ENCODE measurements at regions not wholly inside any gene's neighbourhood (a gene's known extent, or its start where the extent isn't known, plus 50 kb on each side); places are given as distances from the start of the nearest gene placed in this dataset.

GRCh38 chr4:137678796-137679195 is 146.5 kb upstream of the PCDH18 start:
- Histone ChIP-seq H3K36me3 (ENCODE audit: control insufficient read depth in 2 of 2, extremely low read depth in 1 of 2, insufficient read depth in 2 of 2, low read length in 2 of 2) (no peaks in the 10 kb centered on the region), H3K9me1 (replicated peaks; ENCODE audit: control insufficient read depth, extremely low read depth, insufficient read depth, low read length) (no peaks in the 10 kb centered on the region), H4K20me1 (replicated peaks; ENCODE audit: control insufficient read depth, extremely low read depth, insufficient read depth, low read length) (no peaks in the 10 kb centered on the region), H3K27ac (ENCODE audit: insufficient read depth, low read depth, low read length) (no peak overlapping the region), H3K4me1 (ENCODE audit: control insufficient read depth, extremely low read depth, insufficient read depth, low read length) (no peaks in the 10 kb centered on the region), H3K4me2 (ENCODE audit: insufficient read depth, low read length) (no peak overlapping the region), H3K27me3 (ENCODE audit: control insufficient read depth in 2 of 2, insufficient read depth in 2 of 2, low read length in 2 of 2) (no peaks in the 10 kb centered on the region), H3K9ac (replicated peaks; ENCODE audit: extremely low read depth, insufficient read depth, low read length) (no peak overlapping the region), H3K9me3 (replicated peaks; ENCODE audit: control insufficient read depth, insufficient read depth, low read length) (no peaks in the 10 kb centered on the region), H2AFZ (ENCODE audit: low read depth, low read length) (no peak overlapping the region), H3K4me3 (replicated peaks in 1 of 3; ENCODE audit: insufficient read depth in 1 of 3, low read depth in 1 of 3, low read length in 3 of 3) (no peak overlapping the region), H3K79me2 (ENCODE audit: control insufficient read depth, insufficient read depth, low read length) (no peaks in the 10 kb centered on the region)
- no peak for TF ChIP-seq EZH2 (IDR thresholded peaks at IDR 0.05; ENCODE audit: borderline replicate concordance, low read depth, low read length, severe bottlenecking)
- TF ChIP-seq CTCF (IDR thresholded peaks at IDR 0.05; ENCODE audit: extremely low read depth in 1 of 2, insufficient read depth in 1 of 2, low read depth in 1 of 2, low read length in 2 of 2) = no peak
- no peak for TF ChIP-seq FOS (IDR thresholded peaks at IDR 0.05; ENCODE audit: borderline replicate concordance, insufficient read depth, low read length)
- no peak for TF ChIP-seq MYC (IDR thresholded peaks at IDR 0.05; ENCODE audit: low read depth, low read length)
- no peak for TF ChIP-seq MAX (IDR thresholded peaks at IDR 0.05; ENCODE audit: insufficient read depth, insufficient read length)
- TF ChIP-seq POLR2AphosphoS5 (IDR thresholded peaks at IDR 0.05; ENCODE audit: insufficient read depth, low read depth, low read length) = no peak
- no peak for TF ChIP-seq JUN (IDR thresholded peaks at IDR 0.05; ENCODE audit: borderline replicate concordance, insufficient read depth, insufficient read length, low read depth)
- no peak for TF ChIP-seq GATA2 (IDR thresholded peaks at IDR 0.05; ENCODE audit: insufficient read depth, insufficient read length, low read depth, low read length)
- TF ChIP-seq POLR2A (IDR thresholded peaks at IDR 0.05; ENCODE audit: low read depth, low read length) = no peak
- FAIRE-seq (no peak), DNase-seq (ENCODE audit: low read depth, low spot score) (no peak)
- POLR2A ChIA-PET = no interaction called here
- BruUV-seq (replicated peaks) = no TSS peak
- dilution Hi-C loops (cut with MboI; ENCODE audit: extremely low pct_ligation_motif_present, low sequenced_read_pairs) = no loop called here
- intact Hi-C loops (cut with micrococcal nuclease) = no loop called here
- CTCF ChIA-PET = no interaction called here

Measured in endothelial cell of umbilical vein (primary cell).